HFFc6 (cell line): ENCODE measurements at regions not wholly inside any gene's neighbourhood (a gene's known extent, or its start where the extent isn't known, plus 50 kb on each side); places are given as distances from the start of the nearest gene placed in this dataset.

Source experiments
- DNase-seq: peaks from one replicate; pipeline ENCODE4 v3.0.0-alpha.2; 2018
- H3K27ac Mint-ChIP-seq: 2 replicates; pipeline ENCODE4 v1.8.0; 2020; ENCODE audit warnings: mild to moderate bottlenecking, mixed read lengths
- H3K27me3 Mint-ChIP-seq: 2 replicates; pipeline ENCODE4 v1.8.0; 2021; ENCODE audit warnings: mild to moderate bottlenecking, moderate library complexity, mixed read lengths; ENCODE audit not compliant: insufficient read depth
- H3K36me3 Mint-ChIP-seq: 2 replicates; pipeline ENCODE4 v1.8.0; 2021; ENCODE audit warnings: low read depth, mixed read lengths
- H3K4me1 Mint-ChIP-seq: 2 replicates; pipeline ENCODE4 v1.8.0; 2020; ENCODE audit warnings: low read depth, mixed read lengths
- H3K4me3 Mint-ChIP-seq: 2 replicates; pipeline ENCODE4 v1.8.0; 2020; ENCODE audit warnings: mild to moderate bottlenecking, moderate library complexity, mixed read lengths
- H3K9me3 Mint-ChIP-seq: 2 replicates; pipeline ENCODE4 v1.8.0; 2020; ENCODE audit warnings: mild to moderate bottlenecking, mixed read lengths
- TF ChIP-seq, protein P1 (sequence below): fragments of 200-600 bp; sonication (generic); IDR thresholded peaks from 2 replicates; pipeline ENCODE4 v1.5.0; 2021; ENCODE audit warnings: antibody characterized with exemption, mild to moderate bottlenecking

DNA sequence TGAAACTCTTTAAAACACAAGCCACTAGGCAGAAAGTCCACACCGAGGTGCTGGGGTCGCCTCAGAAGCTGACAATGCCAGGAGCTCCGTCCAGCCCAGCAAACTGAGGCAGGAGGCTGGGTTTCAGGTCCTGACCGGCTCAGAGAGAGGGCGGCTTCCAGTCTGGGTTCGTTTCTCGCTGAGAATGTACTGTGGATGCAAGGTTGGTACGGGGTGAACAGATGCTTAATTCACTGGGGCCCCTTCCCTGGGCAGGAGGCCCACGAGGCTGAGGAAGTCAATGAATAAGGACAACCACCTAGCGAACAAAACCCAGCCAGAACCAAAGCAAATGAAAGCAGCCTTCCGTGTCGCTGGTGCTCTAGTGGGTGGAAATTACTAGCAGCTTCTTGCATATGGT is 142.0 kb downstream of the RTP5 start:
- peaks cover 19% of the 10 kb centered on the region for H3K27me3 Mint-ChIP-seq
- H3K27ac Mint-ChIP-seq: no peak overlapping the region
- DNase-seq: no peak
- H3K4me3 Mint-ChIP-seq: no peak overlapping the region
- H3K9me3 Mint-ChIP-seq: peaks cover 5% of the 10 kb centered on the region
- no peaks in the 10 kb centered on the region; the same call in 1 of the 2 replicates for H3K4me1 Mint-ChIP-seq
- TF ChIP-seq, protein P1, sequence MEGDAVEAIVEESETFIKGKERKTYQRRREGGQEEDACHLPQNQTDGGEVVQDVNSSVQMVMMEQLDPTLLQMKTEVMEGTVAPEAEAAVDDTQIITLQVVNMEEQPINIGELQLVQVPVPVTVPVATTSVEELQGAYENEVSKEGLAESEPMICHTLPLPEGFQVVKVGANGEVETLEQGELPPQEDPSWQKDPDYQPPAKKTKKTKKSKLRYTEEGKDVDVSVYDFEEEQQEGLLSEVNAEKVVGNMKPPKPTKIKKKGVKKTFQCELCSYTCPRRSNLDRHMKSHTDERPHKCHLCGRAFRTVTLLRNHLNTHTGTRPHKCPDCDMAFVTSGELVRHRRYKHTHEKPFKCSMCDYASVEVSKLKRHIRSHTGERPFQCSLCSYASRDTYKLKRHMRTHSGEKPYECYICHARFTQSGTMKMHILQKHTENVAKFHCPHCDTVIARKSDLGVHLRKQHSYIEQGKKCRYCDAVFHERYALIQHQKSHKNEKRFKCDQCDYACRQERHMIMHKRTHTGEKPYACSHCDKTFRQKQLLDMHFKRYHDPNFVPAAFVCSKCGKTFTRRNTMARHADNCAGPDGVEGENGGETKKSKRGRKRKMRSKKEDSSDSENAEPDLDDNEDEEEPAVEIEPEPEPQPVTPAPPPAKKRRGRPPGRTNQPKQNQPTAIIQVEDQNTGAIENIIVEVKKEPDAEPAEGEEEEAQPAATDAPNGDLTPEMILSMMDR: no peak
- H3K36me3 Mint-ChIP-seq: no peaks in the 10 kb centered on the region

DNA sequence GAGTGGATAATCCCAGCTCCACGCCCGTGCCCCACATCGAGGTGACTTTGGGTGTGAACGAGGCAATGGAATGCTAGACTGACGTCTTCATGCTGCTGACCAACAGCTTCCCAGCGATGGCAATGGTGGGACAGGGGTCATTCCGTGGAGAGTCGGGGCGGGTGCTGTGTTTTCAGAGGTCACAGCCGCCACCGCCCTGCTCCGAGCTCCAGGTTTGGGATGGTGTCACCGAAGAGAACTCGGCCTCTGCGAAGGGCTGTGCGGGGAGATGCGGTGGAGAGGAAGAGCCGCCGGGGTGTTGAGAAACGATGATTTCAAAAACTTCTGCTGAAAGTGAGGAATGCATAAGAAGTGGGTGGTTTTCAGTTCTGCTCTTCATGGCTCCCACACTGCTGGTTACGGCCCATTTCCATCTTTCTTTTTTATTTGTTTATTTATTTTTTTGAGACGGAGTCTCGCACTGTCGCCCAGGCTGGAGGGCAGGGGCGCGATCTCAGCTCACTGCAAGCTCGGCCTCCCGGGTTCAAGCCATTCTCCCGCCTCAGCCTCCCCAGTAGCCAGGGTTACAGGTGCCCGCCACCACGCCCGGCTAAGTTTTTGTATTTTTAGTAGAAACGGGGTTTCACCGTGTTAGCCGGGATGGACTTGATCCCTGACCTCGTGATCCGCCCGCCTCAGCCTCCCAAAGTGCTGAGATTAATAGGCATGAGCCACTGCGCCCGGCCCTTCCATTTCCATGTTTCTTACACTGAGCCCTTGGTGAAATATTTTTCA is 142.6 kb downstream of the RTP5 start:
- TF ChIP-seq, protein P1: no peak
- no peak overlapping the region for H3K27ac Mint-ChIP-seq
- no peak overlapping the region for H3K4me3 Mint-ChIP-seq
- no peak for DNase-seq
- peaks cover 25% of the 10 kb centered on the region for H3K27me3 Mint-ChIP-seq
- H3K4me1 Mint-ChIP-seq: no peaks in the 10 kb centered on the region; the same call in 1 of the 2 replicates
- peaks cover 5% of the 10 kb centered on the region for H3K9me3 Mint-ChIP-seq
- H3K36me3 Mint-ChIP-seq: no peaks in the 10 kb centered on the region

GRCh38 chr2:242012956-242013764 is 143.6 kb downstream of the RTP5 start:
- H3K9me3 Mint-ChIP-seq: peaks cover 5% of the 10 kb centered on the region
- H3K4me1 Mint-ChIP-seq: no peaks in the 10 kb centered on the region; the same call in 1 of the 2 replicates
- no peak overlapping the region for H3K4me3 Mint-ChIP-seq
- H3K27me3 Mint-ChIP-seq: peaks cover 27% of the 10 kb centered on the region
- H3K27ac Mint-ChIP-seq: no peak overlapping the region
- no peak for DNase-seq
- TF ChIP-seq, protein P1: no peak
- H3K36me3 Mint-ChIP-seq: no peaks in the 10 kb centered on the region

DNA sequence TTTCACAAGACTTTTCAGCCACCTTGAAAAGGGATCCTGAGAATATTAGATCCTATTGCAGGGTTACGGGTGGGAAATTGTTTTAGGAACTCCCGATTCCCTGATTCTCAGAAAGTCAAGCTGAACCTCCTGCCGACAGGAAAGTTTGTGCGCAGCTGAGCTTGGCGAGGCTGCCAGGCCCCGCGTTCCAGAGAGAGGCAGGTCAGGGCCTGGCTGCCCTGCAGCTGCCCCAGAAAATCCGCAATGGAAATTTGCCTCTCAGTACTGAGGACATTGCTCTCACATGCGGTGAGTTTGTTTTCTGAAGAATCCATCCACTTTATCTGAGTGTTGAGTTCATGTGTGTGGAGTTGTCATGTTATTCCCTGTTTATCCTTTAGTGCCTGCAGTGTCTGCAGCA is 144.2 kb downstream of the RTP5 start:
- TF ChIP-seq, protein P1: no peak
- H3K27me3 Mint-ChIP-seq: peaks cover 27% of the 10 kb centered on the region
- no peaks in the 10 kb centered on the region for H3K36me3 Mint-ChIP-seq
- H3K27ac Mint-ChIP-seq: no peak overlapping the region
- H3K4me3 Mint-ChIP-seq: no peak overlapping the region
- H3K4me1 Mint-ChIP-seq: no peaks in the 10 kb centered on the region; the same call in 1 of the 2 replicates
- H3K9me3 Mint-ChIP-seq: peaks cover 5% of the 10 kb centered on the region
- DNase-seq: no peak

- DNase-seq: no peak
- no peaks in the 10 kb centered on the region for H3K36me3 Mint-ChIP-seq
- peaks cover 4% of the 10 kb centered on the region for H3K9me3 Mint-ChIP-seq
- H3K4me1 Mint-ChIP-seq: peaks cover 4% of the 10 kb centered on the region
- H3K27me3 Mint-ChIP-seq: peaks cover 29% of the 10 kb centered on the region
- no peak overlapping the region for H3K27ac Mint-ChIP-seq
- no peak overlapping the region for H3K4me3 Mint-ChIP-seq
- TF ChIP-seq, protein P1: no peak
These were observed 145.9 kb downstream of the RTP5 start for GRCh38 chr2:242015108-242016065.
